ENCODE measurements at regions not wholly inside any gene's neighbourhood (a gene's known extent, or its start where the extent isn't known, plus 50 kb on each side); places are given as distances from the start of the nearest gene placed in this dataset.

DNA sequence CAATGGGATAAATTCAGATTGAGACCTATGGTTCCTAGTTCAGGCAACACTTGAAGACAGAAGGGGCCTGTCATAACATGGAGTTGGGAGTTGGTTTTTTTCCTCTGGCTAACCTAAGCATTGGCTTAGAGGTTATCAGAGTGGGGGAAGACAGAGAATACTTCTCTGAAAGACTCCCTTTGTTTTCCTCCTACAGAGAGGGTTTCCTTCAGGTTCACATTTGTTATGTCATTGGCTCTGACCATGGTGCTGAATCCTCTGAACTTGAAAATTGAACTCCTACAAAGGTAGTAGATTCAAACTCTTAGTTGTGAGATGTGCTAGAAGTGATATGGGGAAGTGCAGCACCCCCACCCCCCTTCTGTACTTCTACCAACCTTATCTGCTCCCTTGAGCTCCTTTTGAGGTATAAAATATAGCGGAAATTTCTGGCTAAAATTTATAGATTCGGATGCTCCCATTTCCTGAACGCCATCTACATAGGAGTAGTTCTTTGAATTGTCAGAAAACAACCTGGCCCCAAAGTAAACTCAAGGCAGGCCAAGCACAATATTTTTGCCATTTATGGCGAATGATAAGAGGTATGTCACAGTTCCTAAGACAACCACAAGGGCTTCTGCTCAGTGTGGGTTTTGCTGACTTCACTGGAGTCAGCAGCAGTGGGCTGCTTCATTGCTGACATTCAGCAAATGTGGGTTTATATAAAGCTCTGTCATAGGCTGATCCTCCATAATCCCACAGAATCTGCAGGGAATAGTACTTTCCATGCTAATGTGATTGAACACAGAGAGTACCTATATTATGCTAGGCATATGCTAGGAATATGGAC lies 131.6 kb upstream of the KLF14 start:
- peaks cover 27% of the 10 kb centered on the region for H3K9me3 Mint-ChIP-seq
- TF ChIP-seq, protein P1, sequence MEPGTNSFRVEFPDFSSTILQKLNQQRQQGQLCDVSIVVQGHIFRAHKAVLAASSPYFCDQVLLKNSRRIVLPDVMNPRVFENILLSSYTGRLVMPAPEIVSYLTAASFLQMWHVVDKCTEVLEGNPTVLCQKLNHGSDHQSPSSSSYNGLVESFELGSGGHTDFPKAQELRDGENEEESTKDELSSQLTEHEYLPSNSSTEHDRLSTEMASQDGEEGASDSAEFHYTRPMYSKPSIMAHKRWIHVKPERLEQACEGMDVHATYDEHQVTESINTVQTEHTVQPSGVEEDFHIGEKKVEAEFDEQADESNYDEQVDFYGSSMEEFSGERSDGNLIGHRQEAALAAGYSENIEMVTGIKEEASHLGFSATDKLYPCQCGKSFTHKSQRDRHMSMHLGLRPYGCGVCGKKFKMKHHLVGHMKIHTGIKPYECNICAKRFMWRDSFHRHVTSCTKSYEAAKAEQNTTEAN (CRISPR knock-in tag; IDR thresholded peaks at IDR 0.05): 0 out of 2 replicates have a peak, but pooled peaks have one; percentile 41
- no peak for TF ChIP-seq ATF6 (CRISPR knock-in tag; IDR thresholded peaks at IDR 0.05)
- no peaks in the 10 kb centered on the region for H3K27me3 Mint-ChIP-seq (ENCODE audit: low read depth)
- H3K27ac Mint-ChIP-seq: no peak overlapping the region
- POLR2A ChIA-PET: no interaction called here
- H3K4me3 Mint-ChIP-seq: no peak overlapping the region
- peaks cover 17% of the 10 kb centered on the region for H3K36me3 Mint-ChIP-seq
- ATAC-seq (peak; percentile 79), DNase-seq (ENCODE audit: low spot score) (no peak)
- H3K4me1 Mint-ChIP-seq: no peaks in the 10 kb centered on the region
- CTCF ChIA-PET: interaction anchor here (1.0 kb wide), 1 partner anchor 9 kb away, joined by 3 read pairs; no protein-coding TSS in a partner anchor

GRCh38 chr7:130867039-130867438 lies 133.0 kb upstream of the KLF14 start:
- DNase-seq (ENCODE audit: low spot score): no peak
- Mint-ChIP-seq H3K9me3 (peaks cover 14% of the 10 kb centered on the region), H3K4me1 (no peaks in the 10 kb centered on the region), H3K27me3 (ENCODE audit: low read depth) (no peaks in the 10 kb centered on the region), H3K36me3 (peaks cover 6% of the 10 kb centered on the region), H3K4me3 (no peak overlapping the region), H3K27ac (no peak overlapping the region)
- CTCF ChIA-PET: interaction anchor here (0.6 kb wide), 1 partner anchor 944 kb away, joined by 3 read pairs; no protein-coding TSS in a partner anchor
- no peak for ATAC-seq
- POLR2A ChIA-PET: no interaction called here
- TF ChIP-seq ZBTB21 (CRISPR knock-in tag; IDR thresholded peaks at IDR 0.05; ENCODE audit: borderline replicate concordance): no peak
- no peak for TF ChIP-seq FOXK1 (CRISPR knock-in tag; IDR thresholded peaks at IDR 0.05)
- TF ChIP-seq ZNF423 (CRISPR knock-in tag; IDR thresholded peaks at IDR 0.05): no peak
- no peak for TF ChIP-seq TP53 (CRISPR knock-in tag; IDR thresholded peaks at IDR 0.05)
- no peak for TF ChIP-seq CREM (CRISPR knock-in tag; IDR thresholded peaks at IDR 0.05)
- no peak for TF ChIP-seq ZNF425 (CRISPR knock-in tag; conservative IDR thresholded peaks at IDR 0.05)
- TF ChIP-seq, protein P2, sequence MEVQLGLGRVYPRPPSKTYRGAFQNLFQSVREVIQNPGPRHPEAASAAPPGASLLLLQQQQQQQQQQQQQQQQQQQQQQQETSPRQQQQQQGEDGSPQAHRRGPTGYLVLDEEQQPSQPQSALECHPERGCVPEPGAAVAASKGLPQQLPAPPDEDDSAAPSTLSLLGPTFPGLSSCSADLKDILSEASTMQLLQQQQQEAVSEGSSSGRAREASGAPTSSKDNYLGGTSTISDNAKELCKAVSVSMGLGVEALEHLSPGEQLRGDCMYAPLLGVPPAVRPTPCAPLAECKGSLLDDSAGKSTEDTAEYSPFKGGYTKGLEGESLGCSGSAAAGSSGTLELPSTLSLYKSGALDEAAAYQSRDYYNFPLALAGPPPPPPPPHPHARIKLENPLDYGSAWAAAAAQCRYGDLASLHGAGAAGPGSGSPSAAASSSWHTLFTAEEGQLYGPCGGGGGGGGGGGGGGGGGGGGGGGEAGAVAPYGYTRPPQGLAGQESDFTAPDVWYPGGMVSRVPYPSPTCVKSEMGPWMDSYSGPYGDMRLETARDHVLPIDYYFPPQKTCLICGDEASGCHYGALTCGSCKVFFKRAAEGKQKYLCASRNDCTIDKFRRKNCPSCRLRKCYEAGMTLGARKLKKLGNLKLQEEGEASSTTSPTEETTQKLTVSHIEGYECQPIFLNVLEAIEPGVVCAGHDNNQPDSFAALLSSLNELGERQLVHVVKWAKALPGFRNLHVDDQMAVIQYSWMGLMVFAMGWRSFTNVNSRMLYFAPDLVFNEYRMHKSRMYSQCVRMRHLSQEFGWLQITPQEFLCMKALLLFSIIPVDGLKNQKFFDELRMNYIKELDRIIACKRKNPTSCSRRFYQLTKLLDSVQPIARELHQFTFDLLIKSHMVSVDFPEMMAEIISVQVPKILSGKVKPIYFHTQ (CRISPR knock-in tag; IDR thresholded peaks at IDR 0.05): no peak
- TF ChIP-seq, protein P3, sequence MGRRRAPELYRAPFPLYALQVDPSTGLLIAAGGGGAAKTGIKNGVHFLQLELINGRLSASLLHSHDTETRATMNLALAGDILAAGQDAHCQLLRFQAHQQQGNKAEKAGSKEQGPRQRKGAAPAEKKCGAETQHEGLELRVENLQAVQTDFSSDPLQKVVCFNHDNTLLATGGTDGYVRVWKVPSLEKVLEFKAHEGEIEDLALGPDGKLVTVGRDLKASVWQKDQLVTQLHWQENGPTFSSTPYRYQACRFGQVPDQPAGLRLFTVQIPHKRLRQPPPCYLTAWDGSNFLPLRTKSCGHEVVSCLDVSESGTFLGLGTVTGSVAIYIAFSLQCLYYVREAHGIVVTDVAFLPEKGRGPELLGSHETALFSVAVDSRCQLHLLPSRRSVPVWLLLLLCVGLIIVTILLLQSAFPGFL (CRISPR knock-in tag; IDR thresholded peaks at IDR 0.05; ENCODE audit: borderline replicate concordance): no peak
- TF ChIP-seq, protein P4, sequence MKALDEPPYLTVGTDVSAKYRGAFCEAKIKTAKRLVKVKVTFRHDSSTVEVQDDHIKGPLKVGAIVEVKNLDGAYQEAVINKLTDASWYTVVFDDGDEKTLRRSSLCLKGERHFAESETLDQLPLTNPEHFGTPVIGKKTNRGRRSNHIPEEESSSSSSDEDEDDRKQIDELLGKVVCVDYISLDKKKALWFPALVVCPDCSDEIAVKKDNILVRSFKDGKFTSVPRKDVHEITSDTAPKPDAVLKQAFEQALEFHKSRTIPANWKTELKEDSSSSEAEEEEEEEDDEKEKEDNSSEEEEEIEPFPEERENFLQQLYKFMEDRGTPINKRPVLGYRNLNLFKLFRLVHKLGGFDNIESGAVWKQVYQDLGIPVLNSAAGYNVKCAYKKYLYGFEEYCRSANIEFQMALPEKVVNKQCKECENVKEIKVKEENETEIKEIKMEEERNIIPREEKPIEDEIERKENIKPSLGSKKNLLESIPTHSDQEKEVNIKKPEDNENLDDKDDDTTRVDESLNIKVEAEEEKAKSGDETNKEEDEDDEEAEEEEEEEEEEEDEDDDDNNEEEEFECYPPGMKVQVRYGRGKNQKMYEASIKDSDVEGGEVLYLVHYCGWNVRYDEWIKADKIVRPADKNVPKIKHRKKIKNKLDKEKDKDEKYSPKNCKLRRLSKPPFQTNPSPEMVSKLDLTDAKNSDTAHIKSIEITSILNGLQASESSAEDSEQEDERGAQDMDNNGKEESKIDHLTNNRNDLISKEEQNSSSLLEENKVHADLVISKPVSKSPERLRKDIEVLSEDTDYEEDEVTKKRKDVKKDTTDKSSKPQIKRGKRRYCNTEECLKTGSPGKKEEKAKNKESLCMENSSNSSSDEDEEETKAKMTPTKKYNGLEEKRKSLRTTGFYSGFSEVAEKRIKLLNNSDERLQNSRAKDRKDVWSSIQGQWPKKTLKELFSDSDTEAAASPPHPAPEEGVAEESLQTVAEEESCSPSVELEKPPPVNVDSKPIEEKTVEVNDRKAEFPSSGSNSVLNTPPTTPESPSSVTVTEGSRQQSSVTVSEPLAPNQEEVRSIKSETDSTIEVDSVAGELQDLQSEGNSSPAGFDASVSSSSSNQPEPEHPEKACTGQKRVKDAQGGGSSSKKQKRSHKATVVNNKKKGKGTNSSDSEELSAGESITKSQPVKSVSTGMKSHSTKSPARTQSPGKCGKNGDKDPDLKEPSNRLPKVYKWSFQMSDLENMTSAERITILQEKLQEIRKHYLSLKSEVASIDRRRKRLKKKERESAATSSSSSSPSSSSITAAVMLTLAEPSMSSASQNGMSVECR (CRISPR knock-in tag; IDR thresholded peaks at IDR 0.05; ENCODE audit: borderline replicate concordance): no peak
- no peak for TF ChIP-seq TEAD1 (CRISPR knock-in tag; IDR thresholded peaks at IDR 0.05)
- no peak for TF ChIP-seq ZNF671 (CRISPR knock-in tag; IDR thresholded peaks at IDR 0.05)
- no peak for TF ChIP-seq FOXJ3 (CRISPR knock-in tag; IDR thresholded peaks at IDR 0.05; ENCODE audit: borderline replicate concordance)
- TF ChIP-seq ATF6 (CRISPR knock-in tag; IDR thresholded peaks at IDR 0.05): no peak
- TF ChIP-seq, protein P5, sequence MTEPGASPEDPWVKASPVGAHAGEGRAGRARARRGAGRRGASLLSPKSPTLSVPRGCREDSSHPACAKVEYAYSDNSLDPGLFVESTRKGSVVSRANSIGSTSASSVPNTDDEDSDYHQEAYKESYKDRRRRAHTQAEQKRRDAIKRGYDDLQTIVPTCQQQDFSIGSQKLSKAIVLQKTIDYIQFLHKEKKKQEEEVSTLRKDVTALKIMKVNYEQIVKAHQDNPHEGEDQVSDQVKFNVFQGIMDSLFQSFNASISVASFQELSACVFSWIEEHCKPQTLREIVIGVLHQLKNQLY (CRISPR knock-in tag; IDR thresholded peaks at IDR 0.05): no peak

Data from WTC11 (cell line).